ENCODE measurements at regions not wholly inside any gene's neighbourhood (a gene's known extent, or its start where the extent isn't known, plus 50 kb on each side); places are given as distances from the start of the nearest gene placed in this dataset.

DNA sequence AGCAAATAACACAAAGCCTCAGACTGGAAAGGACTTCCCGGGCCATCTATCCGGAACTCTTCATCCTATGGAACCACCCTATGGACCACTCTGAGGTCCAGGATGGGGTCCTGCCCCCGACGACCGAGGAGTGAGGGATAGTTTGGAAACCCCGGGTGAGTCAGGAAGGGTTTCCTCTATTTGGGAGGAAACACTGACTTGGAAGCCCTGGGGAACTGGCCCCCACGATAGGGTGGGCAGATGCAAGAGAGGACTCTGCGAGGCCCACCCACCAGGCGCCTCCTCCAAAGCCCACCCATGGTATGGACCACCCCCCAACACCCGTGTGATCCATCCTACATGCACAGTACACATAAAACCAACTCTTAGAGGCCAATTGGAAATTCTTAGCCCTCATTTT is 69.4 kb downstream of the CPN2 start:
- H3K27ac Mint-ChIP-seq, result no peak overlapping the region
- TF ChIP-seq, protein P1, sequence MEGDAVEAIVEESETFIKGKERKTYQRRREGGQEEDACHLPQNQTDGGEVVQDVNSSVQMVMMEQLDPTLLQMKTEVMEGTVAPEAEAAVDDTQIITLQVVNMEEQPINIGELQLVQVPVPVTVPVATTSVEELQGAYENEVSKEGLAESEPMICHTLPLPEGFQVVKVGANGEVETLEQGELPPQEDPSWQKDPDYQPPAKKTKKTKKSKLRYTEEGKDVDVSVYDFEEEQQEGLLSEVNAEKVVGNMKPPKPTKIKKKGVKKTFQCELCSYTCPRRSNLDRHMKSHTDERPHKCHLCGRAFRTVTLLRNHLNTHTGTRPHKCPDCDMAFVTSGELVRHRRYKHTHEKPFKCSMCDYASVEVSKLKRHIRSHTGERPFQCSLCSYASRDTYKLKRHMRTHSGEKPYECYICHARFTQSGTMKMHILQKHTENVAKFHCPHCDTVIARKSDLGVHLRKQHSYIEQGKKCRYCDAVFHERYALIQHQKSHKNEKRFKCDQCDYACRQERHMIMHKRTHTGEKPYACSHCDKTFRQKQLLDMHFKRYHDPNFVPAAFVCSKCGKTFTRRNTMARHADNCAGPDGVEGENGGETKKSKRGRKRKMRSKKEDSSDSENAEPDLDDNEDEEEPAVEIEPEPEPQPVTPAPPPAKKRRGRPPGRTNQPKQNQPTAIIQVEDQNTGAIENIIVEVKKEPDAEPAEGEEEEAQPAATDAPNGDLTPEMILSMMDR (IDR thresholded peaks at IDR 0.05), result no peak
- no peaks in the 10 kb centered on the region for H3K4me1 Mint-ChIP-seq (ENCODE audit: low read depth)
- no peaks in the 10 kb centered on the region for H3K9me3 Mint-ChIP-seq
- H3K4me3 Mint-ChIP-seq, result no peak overlapping the region
- H3K36me3 Mint-ChIP-seq (ENCODE audit: low read depth), result no peaks in the 10 kb centered on the region
- DNase-seq, result no peak
- peaks cover 44% of the 10 kb centered on the region for H3K27me3 Mint-ChIP-seq (ENCODE audit: insufficient read depth)

DNA sequence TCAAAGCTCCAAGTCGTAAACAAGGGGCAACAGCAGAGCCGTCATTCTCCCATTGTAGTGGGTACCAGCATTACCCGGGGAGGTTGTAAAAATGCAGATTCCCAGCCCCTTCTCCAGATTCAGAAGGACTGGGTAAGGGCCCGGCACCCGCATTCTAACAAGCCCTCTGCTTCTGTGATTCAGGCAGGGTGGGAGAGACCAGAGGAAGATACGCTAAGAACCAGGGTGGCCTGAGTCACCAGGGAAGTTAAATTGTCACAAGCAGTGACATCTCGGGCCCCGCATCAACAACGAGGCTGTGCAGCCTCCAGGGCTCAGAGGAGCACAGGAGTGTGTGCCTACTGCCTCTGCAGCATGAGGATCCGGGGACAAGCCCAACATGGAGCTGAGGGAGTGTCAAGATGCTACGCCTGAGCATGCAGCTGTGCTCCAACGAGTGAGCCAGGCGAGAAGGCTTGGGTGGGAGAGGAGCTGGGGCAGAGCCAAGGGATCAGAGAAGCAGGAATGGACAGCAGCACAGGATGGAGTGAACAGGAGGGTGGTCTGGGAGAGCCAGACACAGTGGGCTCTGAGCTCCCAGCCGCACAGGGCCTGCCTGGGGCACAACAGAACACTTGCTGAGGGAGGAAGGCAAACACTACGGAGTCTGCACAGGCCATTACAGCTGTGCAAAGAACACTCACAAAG is 68.5 kb downstream of the CPN2 start:
- DNase-seq, result no peak
- peaks cover 46% of the 10 kb centered on the region for H3K27me3 Mint-ChIP-seq (ENCODE audit: insufficient read depth)
- H3K4me1 Mint-ChIP-seq (ENCODE audit: low read depth), result no peaks in the 10 kb centered on the region
- no peaks in the 10 kb centered on the region for H3K36me3 Mint-ChIP-seq (ENCODE audit: low read depth)
- H3K27ac Mint-ChIP-seq, result no peak overlapping the region
- H3K4me3 Mint-ChIP-seq, result no peak overlapping the region
- no peaks in the 10 kb centered on the region for H3K9me3 Mint-ChIP-seq
- TF ChIP-seq, protein P1 (IDR thresholded peaks at IDR 0.05), result no peak

DNA sequence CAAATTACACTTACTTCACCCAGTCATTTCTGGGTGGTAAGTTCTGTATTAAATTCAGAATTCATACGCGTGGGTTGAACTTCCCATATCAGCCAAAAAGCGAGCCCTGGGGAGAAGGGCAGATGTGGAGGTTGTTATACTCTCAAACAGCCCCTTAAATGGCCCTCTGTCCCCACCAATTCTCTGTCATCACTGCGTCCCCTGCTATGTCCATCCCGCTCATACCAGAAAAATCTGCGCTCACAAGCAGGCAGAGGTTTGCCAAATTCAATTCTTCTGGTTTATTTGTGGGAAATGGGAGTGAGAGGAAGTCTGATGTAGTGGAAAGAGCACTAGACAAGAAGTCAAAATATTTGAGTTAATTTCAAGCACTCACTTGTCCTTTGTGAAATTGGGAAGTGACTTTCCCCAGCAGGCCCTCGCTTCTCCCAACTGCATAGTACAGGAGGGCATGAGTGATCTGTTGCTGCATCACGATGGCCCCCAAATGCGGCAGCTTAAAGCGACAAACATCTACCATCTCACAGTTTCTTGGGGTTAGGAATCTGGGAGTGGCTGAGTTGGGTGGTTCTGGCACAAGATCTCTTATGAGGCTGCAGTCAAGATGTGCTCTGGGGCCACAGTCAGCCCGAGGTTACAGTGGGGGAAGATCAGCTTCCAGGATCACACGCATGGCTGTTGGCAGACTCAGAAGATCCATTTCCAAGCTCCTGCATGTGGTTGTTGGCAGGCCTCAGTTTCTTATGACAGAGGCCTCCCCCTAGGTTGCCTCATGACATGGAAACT is 67.7 kb downstream of the CPN2 start:
- Mint-ChIP-seq H3K27me3 (ENCODE audit: insufficient read depth) (peaks cover 47% of the 10 kb centered on the region), H3K36me3 (ENCODE audit: low read depth) (no peaks in the 10 kb centered on the region), H3K4me1 (ENCODE audit: low read depth) (no peaks in the 10 kb centered on the region), H3K9me3 (no peaks in the 10 kb centered on the region), H3K4me3 (no peak overlapping the region), H3K27ac (no peak overlapping the region)
- TF ChIP-seq, protein P1 (IDR thresholded peaks at IDR 0.05), result no peak
- DNase-seq, result no peak

DNA sequence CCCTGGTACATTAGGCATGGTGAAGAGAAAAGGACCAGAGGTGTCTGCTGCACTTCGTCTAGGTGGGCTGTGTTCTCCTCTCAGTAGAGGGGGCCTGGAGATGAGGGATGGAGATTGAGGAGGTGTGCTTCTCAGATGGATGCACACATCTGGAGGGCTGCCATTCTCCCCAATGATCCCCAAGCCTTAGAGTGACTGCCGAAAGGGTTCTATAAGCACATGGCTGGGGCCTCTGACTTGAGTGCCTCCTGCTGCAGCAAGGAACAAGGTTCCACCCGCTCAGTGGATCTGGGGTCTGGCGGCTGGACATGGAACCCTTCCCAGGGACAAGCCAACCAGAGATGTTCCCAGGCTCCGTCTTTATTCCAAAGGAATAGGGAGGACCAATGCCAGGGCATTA is 66.8 kb downstream of the CPN2 start:
- H3K27ac Mint-ChIP-seq, result no peak overlapping the region
- H3K36me3 Mint-ChIP-seq (ENCODE audit: low read depth), result no peaks in the 10 kb centered on the region
- peaks cover 45% of the 10 kb centered on the region for H3K27me3 Mint-ChIP-seq (ENCODE audit: insufficient read depth)
- H3K4me1 Mint-ChIP-seq (ENCODE audit: low read depth), result no peaks in the 10 kb centered on the region
- H3K4me3 Mint-ChIP-seq, result no peak overlapping the region
- DNase-seq, result no peak
- TF ChIP-seq, protein P1 (IDR thresholded peaks at IDR 0.05), result no peak
- no peaks in the 10 kb centered on the region for H3K9me3 Mint-ChIP-seq

DNA sequence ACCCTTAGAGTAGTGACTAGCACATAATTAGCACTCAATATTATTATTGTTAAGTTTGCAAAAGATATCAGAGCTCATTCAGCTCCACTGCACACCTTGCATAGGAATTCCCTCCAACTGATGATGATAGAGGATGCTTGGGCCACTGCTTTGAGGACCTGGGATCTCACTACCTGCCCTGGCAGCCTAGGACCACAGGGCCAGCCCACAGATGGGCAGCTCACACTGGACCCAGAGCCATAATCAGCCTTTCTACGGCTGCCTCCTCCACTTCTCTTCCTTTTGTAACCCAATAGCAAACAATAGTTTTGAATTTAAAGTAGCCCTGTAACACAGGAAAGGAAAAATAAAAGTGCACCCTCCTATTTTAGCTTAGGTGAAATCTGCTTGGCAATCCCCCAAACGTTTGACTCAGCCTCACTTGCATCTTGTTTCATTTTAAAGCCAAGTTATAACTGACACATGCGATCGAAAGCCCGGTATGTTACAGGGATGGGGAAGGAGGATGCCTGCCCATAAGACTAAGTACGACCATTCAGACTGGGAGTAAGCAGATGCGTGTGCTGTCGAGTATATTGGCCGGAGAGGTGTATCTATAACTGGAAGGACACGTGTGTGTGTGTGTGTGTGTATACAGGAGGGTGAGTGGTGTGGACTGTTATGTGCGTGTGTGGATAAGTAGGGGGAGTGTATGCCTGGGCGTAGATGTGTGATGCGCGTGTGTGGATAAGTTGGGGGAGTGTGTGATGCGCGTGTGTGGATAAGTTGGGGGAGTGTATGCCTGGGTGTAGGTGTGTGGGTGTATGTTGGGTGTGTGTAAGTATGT is 65.9 kb downstream of the CPN2 start:
- Mint-ChIP-seq H3K4me3 (no peak overlapping the region), H3K27me3 (ENCODE audit: insufficient read depth) (peaks cover 41% of the 10 kb centered on the region), H3K27ac (no peak overlapping the region), H3K36me3 (ENCODE audit: low read depth) (no peaks in the 10 kb centered on the region), H3K4me1 (ENCODE audit: low read depth) (no peaks in the 10 kb centered on the region), H3K9me3 (peaks cover 3% of the 10 kb centered on the region; the same call in 1 of the 2 replicates)
- DNase-seq, result no peak
- TF ChIP-seq, protein P1 (IDR thresholded peaks at IDR 0.05), result no peak
